Ishikawa (cell line): ENCODE measurements at regions not wholly inside any gene's neighbourhood (a gene's known extent, or its start where the extent isn't known, plus 50 kb on each side); places are given as distances from the start of the nearest gene placed in this dataset.

Experiments used
- NFIC ChIP-seq: IDR thresholded peaks from 2 replicates; pipeline ENCODE4 v1.6.1; 2012
- TAF1 ChIP-seq: IDR thresholded peaks from 2 replicates; pipeline ENCODE4 v1.6.1; 2012; ENCODE audit warnings: low read depth, mild to moderate bottlenecking
- TF ChIP-seq, protein P1 (sequence below): IDR thresholded peaks from 2 replicates; pipeline ENCODE4 v1.6.1; 2012

DNA sequence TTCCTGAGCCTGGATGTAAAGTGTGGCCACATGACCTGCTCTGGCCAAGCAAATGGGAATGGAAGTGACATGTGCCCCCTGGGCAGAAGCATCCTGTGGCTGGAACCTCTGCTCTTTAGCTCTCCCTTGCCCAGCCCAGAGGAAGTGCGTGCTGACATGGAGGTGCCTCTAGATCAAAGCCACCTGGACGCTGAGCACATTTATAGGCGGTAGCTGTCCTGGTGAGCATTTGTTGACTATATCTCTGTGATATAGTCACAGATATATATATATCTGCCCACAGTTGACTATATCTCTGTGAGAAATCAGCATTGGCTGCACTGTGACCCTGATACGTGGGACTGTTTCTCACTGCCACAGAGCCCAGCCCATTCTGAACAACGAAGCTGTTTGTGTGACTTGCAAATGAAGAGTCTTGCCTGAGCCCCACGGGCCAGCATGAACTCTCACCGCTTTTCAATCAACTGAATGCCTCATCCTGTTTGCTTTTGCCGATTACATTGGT, 118.8 kb downstream of the C16orf95 start:
- TF ChIP-seq TAF1 (no peak), NFIC (no peak)
- TF ChIP-seq, protein P1, sequence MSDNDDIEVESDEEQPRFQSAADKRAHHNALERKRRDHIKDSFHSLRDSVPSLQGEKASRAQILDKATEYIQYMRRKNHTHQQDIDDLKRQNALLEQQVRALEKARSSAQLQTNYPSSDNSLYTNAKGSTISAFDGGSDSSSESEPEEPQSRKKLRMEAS, result no peak
